DOHH2 (cell line): ENCODE measurements at regions not wholly inside any gene's neighbourhood (a gene's known extent, or its start where the extent isn't known, plus 50 kb on each side); places are given as distances from the start of the nearest gene placed in this dataset.

Experiments used
- H3F3A ChIP-seq: fragments of 200-600 bp; sonication (generic), shearing (Covaris generic); 2 replicates; pipeline ENCODE4 v1.6.0; 2016; ENCODE audit warnings: antibody characterized with exemption, mild to moderate bottlenecking; ENCODE audit not compliant: control insufficient read depth, insufficient read depth
- H3K27ac ChIP-seq: fragments of 200-600 bp; sonication (generic); 2 replicates; pipeline ENCODE4 v1.5.1; 2014; ENCODE audit warnings: low read depth, mild to moderate bottlenecking, low read length, moderate library complexity
- H3K27me3 ChIP-seq: fragments of 200-600 bp; sonication (generic); 2 replicates; pipeline ENCODE4 v1.6.1; 2014; ENCODE audit warnings: mild to moderate bottlenecking, low read length, mixed read lengths; ENCODE audit not compliant: control insufficient read depth
- H3K36me3 ChIP-seq: fragments of 200-600 bp; sonication (generic); 2 replicates; pipeline ENCODE4 v1.6.1; 2014; ENCODE audit warnings: mild to moderate bottlenecking, low read length, moderate library complexity, mixed read lengths; ENCODE audit not compliant: control insufficient read depth
- H3K4me1 ChIP-seq: fragments of 200-600 bp; sonication (generic); 2 replicates; pipeline ENCODE4 v1.6.1; 2014; ENCODE audit warnings: mild to moderate bottlenecking, low read length, mixed read lengths; ENCODE audit not compliant: control insufficient read depth
- H3K4me2 ChIP-seq: fragments of 200-600 bp; sonication (generic); 2 replicates; pipeline ENCODE4 v1.6.0; 2014; ENCODE audit warnings: mild to moderate bottlenecking, low read length, moderate library complexity
- H3K4me3 ChIP-seq: fragments of 200-600 bp; sonication (generic); 2 replicates; pipeline ENCODE4 v1.5.1; 2014; ENCODE audit warnings: mild to moderate bottlenecking, low read length, mixed read lengths
- H3K79me2 ChIP-seq: fragments of 200-600 bp; sonication (generic); 2 replicates; pipeline ENCODE4 v1.6.1; 2014; ENCODE audit warnings: mild to moderate bottlenecking, low read length, mixed read lengths; ENCODE audit not compliant: control insufficient read depth
- H3K9me2 ChIP-seq: fragments of 200-600 bp; sonication (generic); replicated peaks from 2 replicates; pipeline ENCODE4 v1.6.1; 2014; ENCODE audit warnings: mild to moderate bottlenecking, low read length, mixed read lengths; ENCODE audit not compliant: control insufficient read depth
- H3K9me3 ChIP-seq: fragments of 200-600 bp; sonication (generic); 2 replicates; pipeline ENCODE4 v1.6.1; 2014; ENCODE audit warnings: antibody characterized with exemption, low read length, mixed read lengths; ENCODE audit not compliant: control insufficient read depth, insufficient read depth
- H4K20me1 ChIP-seq: fragments of 200-600 bp; sonication (generic); 2 replicates; pipeline ENCODE4 v1.6.0; 2014; ENCODE audit warnings: low read depth, mild to moderate bottlenecking, antibody characterized with exemption, low read length, moderate library complexity; ENCODE audit not compliant: control insufficient read depth, insufficient read depth
- EZH2phosphoT487 ChIP-seq: fragments of 200-600 bp; sonication (generic); IDR thresholded peaks from 2 replicates; pipeline ENCODE4 v1.6.1; 2017; ENCODE audit warnings: borderline replicate concordance, mild to moderate bottlenecking, antibody characterized with exemption, low read length, moderate library complexity, mixed read lengths
- TF ChIP-seq, protein P1 (sequence below): fragments of 200-600 bp; sonication (generic); IDR thresholded peaks from one replicate; pipeline ENCODE4 v1.5.1; 2014; ENCODE audit warnings: antibody characterized with exemption, mild to moderate bottlenecking, low read depth, low read length; ENCODE audit not compliant: poor library complexity, severe bottlenecking

DNA sequence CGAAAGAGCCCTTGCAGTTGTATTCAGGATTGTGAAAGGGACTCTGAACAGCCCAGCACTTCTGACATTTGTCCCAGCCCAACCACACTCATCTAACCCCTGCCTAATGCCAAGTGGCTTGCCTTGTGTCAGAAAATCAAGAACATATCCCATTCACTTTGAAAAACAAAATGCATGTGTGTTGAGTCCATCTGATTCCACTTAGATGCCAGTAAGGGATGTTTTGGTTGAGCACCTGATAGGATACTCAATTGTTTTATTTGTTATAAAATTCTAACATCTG lies 776.8 kb downstream of the BCL11A start:
- Histone ChIP-seq H3K4me3 (no peak overlapping the region), H3K4me1 (no peaks in the 10 kb centered on the region), H3K4me2 (no peak overlapping the region), H3K9me2 (no peaks in the 10 kb centered on the region), H3K9me3 (no peaks in the 10 kb centered on the region), H3K36me3 (no peaks in the 10 kb centered on the region), H4K20me1 (no peaks in the 10 kb centered on the region), H3K27me3 (no peaks in the 10 kb centered on the region), H3K27ac (no peak overlapping the region), H3F3A (no peaks in the 10 kb centered on the region), H3K79me2 (no peaks in the 10 kb centered on the region)
- TF ChIP-seq EZH2phosphoT487 = no peak
- TF ChIP-seq, protein P1, sequence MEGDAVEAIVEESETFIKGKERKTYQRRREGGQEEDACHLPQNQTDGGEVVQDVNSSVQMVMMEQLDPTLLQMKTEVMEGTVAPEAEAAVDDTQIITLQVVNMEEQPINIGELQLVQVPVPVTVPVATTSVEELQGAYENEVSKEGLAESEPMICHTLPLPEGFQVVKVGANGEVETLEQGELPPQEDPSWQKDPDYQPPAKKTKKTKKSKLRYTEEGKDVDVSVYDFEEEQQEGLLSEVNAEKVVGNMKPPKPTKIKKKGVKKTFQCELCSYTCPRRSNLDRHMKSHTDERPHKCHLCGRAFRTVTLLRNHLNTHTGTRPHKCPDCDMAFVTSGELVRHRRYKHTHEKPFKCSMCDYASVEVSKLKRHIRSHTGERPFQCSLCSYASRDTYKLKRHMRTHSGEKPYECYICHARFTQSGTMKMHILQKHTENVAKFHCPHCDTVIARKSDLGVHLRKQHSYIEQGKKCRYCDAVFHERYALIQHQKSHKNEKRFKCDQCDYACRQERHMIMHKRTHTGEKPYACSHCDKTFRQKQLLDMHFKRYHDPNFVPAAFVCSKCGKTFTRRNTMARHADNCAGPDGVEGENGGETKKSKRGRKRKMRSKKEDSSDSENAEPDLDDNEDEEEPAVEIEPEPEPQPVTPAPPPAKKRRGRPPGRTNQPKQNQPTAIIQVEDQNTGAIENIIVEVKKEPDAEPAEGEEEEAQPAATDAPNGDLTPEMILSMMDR = no peak

GRCh38 chr2:59774821-59775433 lies 778.5 kb downstream of the BCL11A start:
- no peaks in the 10 kb centered on the region for H3K4me1 ChIP-seq
- H3F3A ChIP-seq = no peaks in the 10 kb centered on the region
- H3K27me3 ChIP-seq = no peaks in the 10 kb centered on the region
- no peaks in the 10 kb centered on the region for H3K9me3 ChIP-seq
- H3K36me3 ChIP-seq = no peaks in the 10 kb centered on the region
- no peaks in the 10 kb centered on the region for H4K20me1 ChIP-seq
- no peak overlapping the region for H3K27ac ChIP-seq
- H3K9me2 ChIP-seq = no peaks in the 10 kb centered on the region
- TF ChIP-seq, protein P1 = no peak
- no peak for TF ChIP-seq EZH2phosphoT487
- H3K79me2 ChIP-seq = no peaks in the 10 kb centered on the region
- H3K4me3 ChIP-seq = no peak overlapping the region
- H3K4me2 ChIP-seq = no peak overlapping the region

- H3K79me2 ChIP-seq = no peaks in the 10 kb centered on the region
- no peak overlapping the region for H3K4me2 ChIP-seq
- no peak overlapping the region for H3K27ac ChIP-seq
- H4K20me1 ChIP-seq = no peaks in the 10 kb centered on the region
- H3K4me3 ChIP-seq = no peak overlapping the region
- H3K9me2 ChIP-seq = no peaks in the 10 kb centered on the region; the same call in 1 of the 2 replicates
- no peaks in the 10 kb centered on the region for H3F3A ChIP-seq
- no peaks in the 10 kb centered on the region for H3K36me3 ChIP-seq
- H3K9me3 ChIP-seq = no peaks in the 10 kb centered on the region
- no peaks in the 10 kb centered on the region for H3K27me3 ChIP-seq
- TF ChIP-seq EZH2phosphoT487 = no peak
- TF ChIP-seq, protein P1 = no peak
- H3K4me1 ChIP-seq = no peaks in the 10 kb centered on the region
Observed at GRCh38 chr2:59770651-59771050, 782.8 kb downstream of the BCL11A start.
